BLaER1 treated with 17β-estradiol and CSF1 and Interleukin-3, amounts not matched to agents 10 nM and 100 nM (cell line): ENCODE measurements at regions not wholly inside any gene's neighbourhood (a gene's known extent, or its start where the extent isn't known, plus 50 kb on each side); places are given as distances from the start of the nearest gene placed in this dataset.
"Not testable (repeated sequence)": the region's sequence is repeated elsewhere in the genome, so short reads cannot be mapped to it uniquely, and the experiment has no call there.

Experiments
- H3K27ac ChIP-seq, 11 experiments: shearing (Covaris generic); formaldehyde crosslinking; 2 replicates each; pipeline ENCODE4 v1.8.1; 2022
- H3K27me3 ChIP-seq, 11 experiments: shearing (Covaris generic); formaldehyde crosslinking; 2 replicates each; pipeline ENCODE4 v1.8.1; 2022
- H3K36me3 ChIP-seq, 11 experiments: shearing (Covaris generic); formaldehyde crosslinking; 2 replicates each; pipeline ENCODE4 v1.8.1; 2022
- H3K4me1 ChIP-seq, 10 experiments: shearing (Covaris generic); formaldehyde crosslinking; 2 replicates each; pipeline ENCODE4 v1.8.1; 2022
- H3K4me2 ChIP-seq, 11 experiments: shearing (Covaris generic); formaldehyde crosslinking; 2 replicates each; pipeline ENCODE4 v1.8.1; 2022
- H3K4me3 ChIP-seq, 10 experiments: shearing (Covaris generic); formaldehyde crosslinking; 2 replicates each; pipeline ENCODE4 v1.8.1; 2022
- H3K9ac ChIP-seq, 11 experiments: shearing (Covaris generic); formaldehyde crosslinking; 2 replicates each; pipeline ENCODE4 v1.8.1; 2022
- H3K9me3 ChIP-seq, 11 experiments: shearing (Covaris generic); formaldehyde crosslinking; replicated peaks in 1 of 11; 2 replicates each; pipeline ENCODE4 v1.8.1; 2022
- H4K20me1 ChIP-seq, 11 experiments: shearing (Covaris generic); formaldehyde crosslinking; 2 replicates each; pipeline ENCODE4 v1.8.1; 2022

DNA sequence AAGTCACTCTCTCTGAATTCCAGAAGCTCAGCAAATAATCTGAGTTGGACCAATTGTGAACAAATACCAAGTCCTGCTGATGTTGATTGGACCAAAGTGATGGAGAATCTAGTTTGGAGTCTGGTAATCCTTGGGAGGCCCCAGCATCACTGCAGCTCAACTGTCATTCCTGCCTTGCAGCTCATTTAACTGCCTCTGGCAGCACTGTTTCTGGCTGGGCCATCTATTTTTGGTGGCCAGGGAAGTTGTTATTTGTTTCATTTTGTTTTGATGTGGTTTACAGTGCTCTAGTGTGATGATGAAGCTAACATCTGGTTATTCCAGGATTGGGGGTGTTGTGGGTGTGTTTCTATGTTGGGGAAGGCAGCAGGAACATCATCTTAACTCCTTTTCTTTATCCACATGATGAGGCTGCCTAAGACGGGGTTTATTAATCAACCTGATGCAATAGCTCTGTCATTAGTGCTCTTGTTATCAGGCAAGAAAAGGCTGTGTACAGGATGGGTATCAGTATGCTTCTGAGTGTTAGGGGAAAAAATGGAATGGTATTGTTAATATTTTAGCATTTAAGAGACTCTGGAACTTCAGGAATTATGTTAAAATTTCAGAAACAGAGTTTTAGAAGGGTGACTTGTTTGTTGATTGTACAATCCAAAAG lies 91.7 kb upstream of the SEC22B start:
- not testable (repeated sequence) for H3K9ac ChIP-seq, H3K4me2 ChIP-seq, H3K4me3 ChIP-seq, H3K36me3 ChIP-seq, H3K27ac ChIP-seq, H3K9me3 ChIP-seq, H3K4me1 ChIP-seq, H3K27me3 ChIP-seq, H4K20me1 ChIP-seq

DNA sequence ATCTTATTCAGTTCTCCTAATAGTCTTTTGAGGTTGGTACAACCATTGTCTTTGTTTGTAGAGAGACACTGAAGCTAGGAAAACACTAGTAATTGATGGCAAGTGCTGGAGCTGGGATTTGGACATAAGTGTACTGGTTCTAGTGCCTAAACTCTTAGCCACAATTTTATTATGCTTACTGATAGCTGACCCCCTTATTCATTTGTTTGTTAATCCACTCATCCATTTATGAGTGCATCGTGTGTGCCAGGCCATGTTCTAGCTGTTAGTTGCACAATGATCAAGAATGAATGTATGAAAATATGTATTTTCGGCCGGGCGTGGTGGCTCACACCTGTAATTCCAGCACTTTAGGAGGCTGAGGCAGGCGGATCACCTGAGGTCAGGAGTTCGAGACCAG lies 88.2 kb upstream of the SEC22B start:
- not testable (repeated sequence) for H4K20me1 ChIP-seq, H3K36me3 ChIP-seq, H3K27ac ChIP-seq, H3K9me3 ChIP-seq, H3K4me1 ChIP-seq, H3K4me3 ChIP-seq, H3K9ac ChIP-seq, H3K27me3 ChIP-seq, H3K4me2 ChIP-seq

DNA sequence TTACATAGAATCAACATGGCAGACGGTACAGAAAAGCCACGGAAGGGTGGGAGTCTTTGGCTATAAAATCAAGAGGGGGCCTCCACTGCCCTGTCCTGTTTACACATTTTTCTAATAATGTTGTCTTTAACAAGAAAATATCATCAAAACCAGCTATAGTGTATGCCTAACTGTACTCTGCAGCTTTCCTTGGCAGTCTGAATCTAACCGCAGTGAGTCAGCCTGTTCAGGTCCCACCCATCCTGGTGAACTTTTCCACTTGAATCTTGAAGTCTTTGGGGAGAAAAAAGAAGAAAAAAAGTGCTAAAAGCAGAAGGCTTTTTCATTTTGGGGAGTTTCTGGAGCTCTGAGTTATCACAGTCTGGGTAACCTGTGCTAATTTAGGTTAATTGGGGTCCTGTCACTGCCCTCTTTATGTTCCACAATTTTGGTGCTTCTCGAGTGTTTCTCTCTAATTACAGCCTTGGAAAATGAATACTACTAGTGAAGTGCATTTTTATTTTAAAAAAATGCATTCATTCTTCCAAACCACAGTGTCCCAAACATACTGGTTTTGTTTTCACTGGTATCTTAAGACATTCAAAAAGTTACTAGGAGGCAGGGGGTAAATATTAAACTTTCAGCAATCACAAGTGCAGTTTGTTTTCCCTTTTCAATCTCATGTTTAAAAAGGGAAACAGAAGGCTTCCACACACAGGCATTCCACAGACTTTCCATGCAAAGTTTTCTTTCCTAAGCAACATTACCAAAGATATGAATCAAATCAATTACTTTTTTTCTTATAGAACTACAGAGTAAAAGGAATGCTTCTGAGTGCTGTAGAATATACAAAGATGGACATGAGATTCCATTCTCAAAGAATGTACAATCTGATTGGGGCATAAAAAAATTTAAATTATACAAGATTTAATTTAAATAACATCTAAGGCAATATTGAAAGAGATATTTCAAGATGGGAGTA lies 86.8 kb upstream of the SEC22B start:
- not testable (repeated sequence) for H3K27ac ChIP-seq, H3K36me3 ChIP-seq, H3K9me3 ChIP-seq, H4K20me1 ChIP-seq, H3K27me3 ChIP-seq, H3K4me1 ChIP-seq, H3K4me2 ChIP-seq, H3K4me3 ChIP-seq, H3K9ac ChIP-seq

DNA sequence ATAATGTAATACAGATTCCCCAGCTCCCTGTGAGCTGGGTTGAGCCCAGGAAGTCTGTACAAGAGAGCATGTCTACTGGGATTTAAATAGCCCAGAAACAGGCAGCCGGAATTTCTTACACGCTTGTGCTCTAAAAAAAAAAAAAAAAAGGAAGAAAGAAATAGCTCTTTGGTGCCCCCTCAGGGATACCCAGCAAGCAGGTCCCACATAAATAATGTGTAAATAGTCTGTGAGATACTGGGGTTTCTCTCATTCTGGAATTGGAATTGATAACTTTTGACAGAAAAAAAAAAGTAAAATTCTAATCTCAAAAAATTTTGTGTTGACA lies 81.4 kb upstream of the SEC22B start:
- not testable (repeated sequence) for H3K4me2 ChIP-seq, H4K20me1 ChIP-seq, H3K27me3 ChIP-seq, H3K27ac ChIP-seq, H3K4me1 ChIP-seq, H3K9ac ChIP-seq, H3K36me3 ChIP-seq, H3K9me3 ChIP-seq, H3K4me3 ChIP-seq

DNA sequence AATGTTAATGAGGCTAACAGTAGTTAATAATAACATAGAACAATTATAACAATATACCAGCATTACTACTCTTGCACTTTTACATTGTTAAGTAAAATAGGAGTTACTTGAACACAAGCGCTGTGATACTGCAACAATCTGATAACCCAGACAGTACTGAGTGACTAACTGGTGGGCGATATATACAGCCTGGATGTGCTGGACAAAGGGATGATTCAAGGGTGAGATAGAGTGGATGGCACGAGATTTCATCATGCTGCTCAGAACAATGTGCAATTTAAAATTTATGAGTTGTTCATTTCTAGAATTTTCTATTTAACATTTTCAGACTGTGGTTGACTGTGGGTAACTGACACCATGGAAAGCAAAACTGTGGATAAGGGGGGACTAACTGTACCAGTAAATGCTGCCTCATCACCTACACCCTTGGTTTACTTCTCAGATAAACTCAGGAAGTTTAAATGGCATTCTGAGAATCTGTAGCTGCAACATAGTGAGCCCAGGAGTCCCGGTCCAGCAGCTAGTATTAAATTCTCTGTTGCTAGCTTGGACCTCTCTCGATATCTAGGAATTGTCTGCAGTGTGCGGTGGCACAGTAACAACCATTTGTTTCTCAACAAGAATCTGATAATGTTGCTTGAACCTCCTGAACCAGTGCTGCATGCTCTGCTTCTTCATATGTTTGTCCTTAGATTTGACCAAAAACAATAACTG lies 80.9 kb upstream of the SEC22B start:
- not testable (repeated sequence) for H3K4me3 ChIP-seq, H3K4me1 ChIP-seq, H3K9me3 ChIP-seq, H3K36me3 ChIP-seq, H3K4me2 ChIP-seq, H4K20me1 ChIP-seq, H3K9ac ChIP-seq, H3K27ac ChIP-seq, H3K27me3 ChIP-seq

DNA sequence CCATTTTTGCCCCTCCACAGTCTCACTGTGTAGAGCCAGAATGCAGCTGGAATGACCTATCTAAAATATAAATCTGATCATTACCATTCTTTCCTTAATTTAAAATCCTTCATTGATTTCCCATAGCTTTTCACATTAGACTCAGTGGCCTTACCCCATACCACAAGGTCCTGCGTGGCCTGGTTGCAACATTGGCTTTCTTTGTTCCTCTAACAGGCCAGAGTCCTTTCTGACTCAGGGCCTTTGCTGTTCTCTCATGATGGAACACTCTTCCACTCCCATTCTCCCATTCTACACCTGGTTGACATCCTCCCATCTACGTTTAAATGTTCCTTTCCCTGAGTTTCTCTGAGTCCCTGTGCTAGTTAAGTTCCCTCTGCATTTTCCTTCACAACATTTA lies 74.4 kb upstream of the SEC22B start:
- not testable (repeated sequence) for H3K9me3 ChIP-seq, H3K4me2 ChIP-seq, H3K4me3 ChIP-seq, H3K36me3 ChIP-seq, H3K27me3 ChIP-seq, H4K20me1 ChIP-seq, H3K4me1 ChIP-seq, H3K9ac ChIP-seq, H3K27ac ChIP-seq

DNA sequence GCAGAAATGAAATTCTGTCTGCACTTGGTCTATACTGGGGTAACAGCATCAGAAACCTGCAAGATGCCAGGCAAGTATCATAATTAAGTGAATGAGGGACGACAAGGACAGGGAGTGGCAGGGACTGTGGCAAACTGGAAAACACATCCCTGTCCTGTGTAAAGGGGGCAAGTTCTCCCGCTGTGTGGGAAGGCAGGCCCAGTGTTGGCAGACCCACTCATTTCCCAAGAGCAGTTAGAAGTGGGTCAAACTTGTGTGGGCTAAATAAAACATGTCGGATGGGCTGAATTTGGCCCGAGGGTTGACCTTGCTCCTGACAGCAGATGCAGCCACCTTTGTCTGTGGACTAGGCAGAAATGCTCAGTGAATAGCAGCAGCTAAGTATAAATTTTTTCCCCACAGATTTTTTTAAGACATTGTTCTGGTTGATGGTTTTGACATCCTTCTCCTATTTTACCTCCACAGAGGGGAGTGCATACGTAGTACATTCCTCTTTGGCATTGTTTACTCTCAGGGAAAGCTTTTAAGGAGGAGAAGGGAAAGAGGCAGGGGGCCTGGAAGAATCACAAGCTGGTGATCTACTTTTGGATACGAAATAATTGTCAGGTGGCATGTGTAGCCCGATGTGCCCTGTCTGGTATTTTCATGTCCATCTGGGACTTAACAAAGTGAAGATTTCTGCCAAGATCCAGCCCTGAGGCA lies 72.6 kb upstream of the SEC22B start:
- H4K20me1 ChIP-seq, H3K27me3 ChIP-seq, H3K36me3 ChIP-seq, H3K4me2 ChIP-seq, H3K9me3 ChIP-seq, H3K27ac ChIP-seq, H3K9ac ChIP-seq, H3K4me3 ChIP-seq, H3K4me1 ChIP-seq: not testable (repeated sequence)

DNA sequence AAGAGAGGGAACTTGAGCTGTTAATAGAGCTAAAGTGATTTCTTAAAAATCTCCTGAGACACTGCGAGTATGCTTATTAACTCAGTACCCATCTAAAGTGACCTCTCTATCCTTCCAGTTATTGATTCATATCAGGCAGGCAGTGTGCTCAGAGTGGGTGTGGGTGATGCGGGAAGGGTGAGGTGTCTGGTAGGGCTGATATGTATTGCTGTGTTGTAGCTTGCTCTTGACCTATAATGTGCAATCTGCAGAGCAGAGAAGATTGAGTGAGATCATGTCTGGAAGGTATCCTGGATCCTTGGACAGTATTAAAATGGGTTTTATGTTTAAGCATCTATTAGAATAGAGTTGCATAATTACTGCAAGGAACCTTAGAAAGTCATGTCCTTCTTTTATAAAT lies 71.9 kb upstream of the SEC22B start:
- H3K36me3 ChIP-seq, H3K4me3 ChIP-seq, H3K27me3 ChIP-seq, H3K27ac ChIP-seq, H3K9ac ChIP-seq, H3K4me2 ChIP-seq, H3K4me1 ChIP-seq, H3K9me3 ChIP-seq, H4K20me1 ChIP-seq: not testable (repeated sequence)

DNA sequence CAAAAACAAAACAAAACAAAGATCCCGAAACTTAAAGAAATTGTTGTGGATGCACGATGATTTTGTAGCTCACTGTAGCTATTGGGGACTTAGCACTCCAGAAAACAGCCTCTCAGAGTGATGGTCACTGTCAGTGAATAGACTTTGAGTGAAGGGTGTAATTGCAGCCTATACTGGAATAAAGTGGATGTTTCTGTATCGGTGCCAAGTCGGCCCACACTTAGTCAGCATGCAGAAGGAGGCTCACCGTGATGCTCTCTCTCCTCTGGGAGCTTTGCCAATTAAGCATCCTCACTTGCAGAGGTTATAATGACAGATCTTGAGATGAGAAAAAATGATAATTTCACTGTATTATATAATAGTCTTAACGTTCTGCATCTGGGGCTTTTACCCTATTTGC lies 67.5 kb upstream of the SEC22B start:
- not testable (repeated sequence) for H3K4me3 ChIP-seq, H3K4me2 ChIP-seq, H3K36me3 ChIP-seq, H3K9me3 ChIP-seq, H3K4me1 ChIP-seq, H3K27me3 ChIP-seq, H3K27ac ChIP-seq, H3K9ac ChIP-seq, H4K20me1 ChIP-seq

DNA sequence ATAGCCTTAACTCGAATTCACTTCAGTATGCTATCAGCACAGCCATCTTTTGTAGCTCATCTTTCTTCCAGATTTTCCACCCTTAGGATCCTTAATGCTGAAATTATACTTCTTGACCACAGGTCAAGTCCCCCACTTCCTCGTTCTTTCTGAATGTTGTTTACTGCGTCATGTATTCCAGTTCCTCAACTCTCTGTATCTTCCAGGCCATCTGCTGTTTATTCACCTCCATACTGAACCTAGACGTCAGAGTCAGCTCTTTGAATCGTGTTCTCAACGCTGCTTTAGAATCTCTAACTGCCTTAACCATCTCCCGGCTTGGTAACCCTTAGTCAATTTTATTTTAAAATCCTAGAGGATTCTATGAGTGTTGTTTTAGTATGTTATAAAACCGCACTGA lies 66.3 kb upstream of the SEC22B start:
- not testable (repeated sequence) for H3K27me3 ChIP-seq, H3K4me2 ChIP-seq, H3K36me3 ChIP-seq, H3K9ac ChIP-seq, H3K4me3 ChIP-seq, H3K9me3 ChIP-seq, H4K20me1 ChIP-seq, H3K4me1 ChIP-seq, H3K27ac ChIP-seq

DNA sequence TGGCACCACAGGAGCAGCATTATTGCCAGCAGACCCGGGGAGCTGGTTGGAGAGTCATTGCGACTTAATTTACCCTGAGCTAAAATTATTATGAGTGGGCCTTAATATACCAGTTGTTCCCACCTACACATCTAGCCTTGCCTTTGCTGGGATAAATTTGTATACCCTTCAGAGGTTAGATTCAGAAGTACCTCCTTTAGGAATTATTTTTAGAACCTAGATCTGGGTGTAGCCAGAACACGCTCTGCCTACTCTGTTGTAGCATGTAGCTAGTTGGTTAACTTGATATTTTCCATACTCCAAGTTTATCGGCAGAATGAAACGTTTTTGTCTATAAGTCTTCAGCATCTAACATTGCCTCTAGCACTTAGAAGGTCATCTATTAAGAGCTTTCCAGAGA lies 65.5 kb upstream of the SEC22B start:
- H3K27ac ChIP-seq, H3K4me1 ChIP-seq, H3K9me3 ChIP-seq, H3K4me3 ChIP-seq, H4K20me1 ChIP-seq, H3K27me3 ChIP-seq, H3K9ac ChIP-seq, H3K36me3 ChIP-seq, H3K4me2 ChIP-seq: not testable (repeated sequence)

DNA sequence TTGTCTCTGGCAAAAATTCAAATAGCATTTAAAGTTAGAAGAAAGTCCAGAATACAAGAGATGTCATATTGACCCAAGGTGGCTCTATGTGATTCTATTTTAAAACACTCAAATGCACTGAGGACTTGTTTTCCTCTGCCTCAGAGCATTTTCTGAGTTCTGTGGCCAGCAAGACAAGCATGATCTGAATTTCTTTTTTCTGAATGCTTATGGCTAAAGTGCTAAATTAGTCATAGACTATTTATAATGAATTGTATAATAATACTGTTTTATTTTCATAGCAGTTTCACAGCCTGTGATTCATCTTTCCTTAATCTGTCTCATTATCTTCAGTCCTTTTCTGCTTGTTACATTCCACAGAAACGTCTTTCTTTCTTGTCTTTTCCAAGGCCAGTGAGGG lies 63.9 kb upstream of the SEC22B start:
- H3K4me1 ChIP-seq, H3K4me3 ChIP-seq, H3K9me3 ChIP-seq, H3K27me3 ChIP-seq, H3K4me2 ChIP-seq, H4K20me1 ChIP-seq, H3K36me3 ChIP-seq, H3K9ac ChIP-seq, H3K27ac ChIP-seq: not testable (repeated sequence)

DNA sequence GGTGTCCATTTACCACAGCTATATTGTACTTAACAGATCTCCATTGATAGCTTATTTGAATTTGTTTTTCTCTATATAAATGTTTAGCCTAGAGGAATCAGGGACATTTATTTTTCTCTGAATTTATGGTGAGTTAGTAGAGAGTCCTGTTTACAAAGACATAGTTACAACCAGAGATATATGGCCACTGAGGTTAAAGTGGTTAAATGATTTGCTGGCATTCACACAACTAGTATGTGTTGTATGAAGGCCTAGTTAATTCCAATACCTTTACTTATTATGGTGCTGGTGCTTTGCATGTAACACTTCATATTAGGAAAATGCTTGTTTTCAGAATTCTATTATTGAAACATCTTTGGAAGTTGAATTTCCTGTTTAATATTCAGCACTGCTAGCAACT lies 63.0 kb upstream of the SEC22B start:
- not testable (repeated sequence) for H3K27me3 ChIP-seq, H3K27ac ChIP-seq, H3K4me3 ChIP-seq, H3K4me1 ChIP-seq, H3K9ac ChIP-seq, H3K36me3 ChIP-seq, H4K20me1 ChIP-seq, H3K4me2 ChIP-seq, H3K9me3 ChIP-seq

DNA sequence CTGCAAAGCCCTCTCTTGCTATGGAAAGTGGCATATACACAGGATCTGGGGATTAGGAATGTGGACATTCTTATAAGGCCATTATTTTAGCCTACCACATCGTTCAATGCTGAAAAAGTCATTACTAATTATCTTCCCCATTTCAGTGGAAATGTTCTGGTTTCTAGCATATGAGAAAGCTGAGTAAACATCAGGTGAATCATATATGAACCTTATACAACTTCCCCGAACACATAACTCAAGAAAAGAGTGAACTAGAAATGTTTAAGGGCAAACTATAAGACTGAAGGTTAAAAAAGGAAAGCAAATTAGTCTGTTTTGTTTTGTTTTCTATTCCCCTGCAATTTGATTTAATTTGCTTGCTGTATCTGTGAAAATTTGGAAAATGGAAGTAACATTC lies 62.5 kb upstream of the SEC22B start:
- not testable (repeated sequence) for H3K36me3 ChIP-seq, H3K27ac ChIP-seq, H4K20me1 ChIP-seq, H3K4me2 ChIP-seq, H3K4me1 ChIP-seq, H3K4me3 ChIP-seq, H3K9me3 ChIP-seq, H3K27me3 ChIP-seq, H3K9ac ChIP-seq
